ENCODE measurements at regions not wholly inside any gene's neighbourhood (a gene's known extent, or its start where the extent isn't known, plus 50 kb on each side); places are given as distances from the start of the nearest gene placed in this dataset.

DNA sequence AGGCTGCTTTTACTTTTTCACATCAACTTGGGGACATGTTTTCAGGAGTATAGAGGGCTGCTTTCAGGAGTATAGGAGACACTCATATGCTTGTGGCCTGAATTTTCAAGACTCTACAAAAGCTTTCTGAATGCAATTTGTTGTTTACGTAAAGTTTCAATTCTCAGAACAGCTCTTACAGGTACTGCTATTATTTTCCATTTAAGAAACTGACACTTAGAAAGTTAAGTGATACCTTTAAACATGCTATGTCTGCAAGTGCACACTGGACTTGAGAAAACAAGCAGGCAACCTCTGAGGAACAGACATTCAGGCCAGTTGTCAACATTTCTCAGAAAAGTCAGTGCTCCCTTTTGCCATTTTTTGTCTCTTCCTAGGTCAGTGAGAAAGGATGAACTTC is 70.0 kb upstream of the PHYHIPL start:
- CTCF ChIA-PET, result interaction anchor here (1.9 kb wide), 1 partner anchor 13 kb away, joined by 4 read pairs; no protein-coding TSS in a partner anchor

DNA sequence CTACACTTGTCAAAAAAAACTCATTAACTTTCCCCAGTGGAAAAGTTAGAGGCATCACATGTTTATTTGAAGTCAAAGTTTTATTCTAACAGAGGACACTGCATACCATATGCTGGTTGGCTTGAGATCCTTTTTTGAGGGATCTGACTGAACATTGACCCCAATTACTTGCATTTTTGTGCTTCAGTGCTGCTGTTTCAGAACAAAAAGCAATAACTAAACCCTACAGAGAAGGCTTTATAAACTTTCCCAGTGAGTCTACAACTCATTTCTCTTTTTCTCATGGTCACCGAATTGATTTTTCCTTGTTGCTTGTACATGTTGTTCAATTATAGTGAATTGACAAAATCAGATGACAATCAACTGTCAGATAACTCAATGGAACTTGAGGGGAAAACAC is 69.3 kb upstream of the PHYHIPL start:
- Histone ChIP-seq H3K79me2 (ENCODE audit: insufficient read depth) (no peaks in the 10 kb centered on the region), H3K4me2 (no peak overlapping the region), H2AFZ (ENCODE audit: low read depth) (no peak overlapping the region), H3K9me3 (no peaks in the 10 kb centered on the region), H3K9ac (no peak overlapping the region), H3K4me1 (ENCODE audit: control insufficient read depth in 1 of 2, insufficient read depth in 2 of 2, low read depth in 1 of 2, low read length in 1 of 2) (peaks cover 0 to 6% of the 10 kb centered on the region in 2 experiments; a peak in 1 of 4 replicates), H3K36me3 (replicated peaks in 1 of 2; ENCODE audit: control insufficient read depth in 1 of 2, insufficient read depth in 2 of 2, low read length in 1 of 2) (no peaks in the 10 kb centered on the region), H3K9me2 (no peaks in the 10 kb centered on the region), H3K4me3 (ENCODE audit: low read depth in 2 of 2, low read length in 1 of 2) (no peak overlapping the region), H3K27me3 (ENCODE audit: insufficient read depth) (no peaks in the 10 kb centered on the region), H3K27ac (ENCODE audit: low read depth in 2 of 2, low read length in 1 of 2) (no peak overlapping the region), H3F3A (replicated peaks; ENCODE audit: insufficient read depth) (no peaks in the 10 kb centered on the region), H4K20me1 (ENCODE audit: insufficient read depth) (no peaks in the 10 kb centered on the region)
- no peak for TF ChIP-seq MXI1 (IDR thresholded peaks at IDR 0.05; ENCODE audit: low read depth, low read length)
- CTCF ChIA-PET, result interaction anchor here (1.0 kb wide), 1 partner anchor 147 kb away, joined by 3 read pairs; no protein-coding TSS in a partner anchor
- 77% methylated on average over 1 of the region's 1 CpG for WGBS (ENCODE audit: low lambda C conversion rate)
- POLR2A ChIA-PET, result no interaction called here
- no peak for DNase-seq

More for the DNA sequence above, 70.0 kb upstream of the PHYHIPL start:
- Histone ChIP-seq H3K27me3 (ENCODE audit: insufficient read depth) (no peaks in the 10 kb centered on the region), H3K9me3 (no peaks in the 10 kb centered on the region), H2AFZ (ENCODE audit: low read depth) (no peak overlapping the region), H3K4me3 (ENCODE audit: low read depth in 2 of 2, low read length in 1 of 2) (no peak overlapping the region), H3K4me2 (no peak overlapping the region), H3K9me2 (no peaks in the 10 kb centered on the region), H3K36me3 (replicated peaks in 1 of 2; ENCODE audit: control insufficient read depth in 1 of 2, insufficient read depth in 2 of 2, low read length in 1 of 2) (no peaks in the 10 kb centered on the region), H3F3A (replicated peaks; ENCODE audit: insufficient read depth) (no peaks in the 10 kb centered on the region), H3K4me1 (ENCODE audit: control insufficient read depth in 1 of 2, insufficient read depth in 2 of 2, low read depth in 1 of 2, low read length in 1 of 2) (peaks cover 0 to 6% of the 10 kb centered on the region in 2 experiments; a peak in 1 of 4 replicates), H3K27ac (ENCODE audit: low read depth in 2 of 2, low read length in 1 of 2) (no peak overlapping the region), H3K79me2 (ENCODE audit: insufficient read depth) (no peaks in the 10 kb centered on the region), H3K9ac (no peak overlapping the region), H4K20me1 (ENCODE audit: insufficient read depth) (no peaks in the 10 kb centered on the region)
- TF ChIP-seq GATA2 (CRISPR knock-in tag; IDR thresholded peaks at IDR 0.05) (no peak), EZH2phosphoT487 (IDR thresholded peaks at IDR 0.05; ENCODE audit: borderline replicate concordance, low read depth) (no peak), RAD21 (IDR thresholded peaks at IDR 0.05; ENCODE audit: low read length) (no peak)
- TF ChIP-seq, protein P1, sequence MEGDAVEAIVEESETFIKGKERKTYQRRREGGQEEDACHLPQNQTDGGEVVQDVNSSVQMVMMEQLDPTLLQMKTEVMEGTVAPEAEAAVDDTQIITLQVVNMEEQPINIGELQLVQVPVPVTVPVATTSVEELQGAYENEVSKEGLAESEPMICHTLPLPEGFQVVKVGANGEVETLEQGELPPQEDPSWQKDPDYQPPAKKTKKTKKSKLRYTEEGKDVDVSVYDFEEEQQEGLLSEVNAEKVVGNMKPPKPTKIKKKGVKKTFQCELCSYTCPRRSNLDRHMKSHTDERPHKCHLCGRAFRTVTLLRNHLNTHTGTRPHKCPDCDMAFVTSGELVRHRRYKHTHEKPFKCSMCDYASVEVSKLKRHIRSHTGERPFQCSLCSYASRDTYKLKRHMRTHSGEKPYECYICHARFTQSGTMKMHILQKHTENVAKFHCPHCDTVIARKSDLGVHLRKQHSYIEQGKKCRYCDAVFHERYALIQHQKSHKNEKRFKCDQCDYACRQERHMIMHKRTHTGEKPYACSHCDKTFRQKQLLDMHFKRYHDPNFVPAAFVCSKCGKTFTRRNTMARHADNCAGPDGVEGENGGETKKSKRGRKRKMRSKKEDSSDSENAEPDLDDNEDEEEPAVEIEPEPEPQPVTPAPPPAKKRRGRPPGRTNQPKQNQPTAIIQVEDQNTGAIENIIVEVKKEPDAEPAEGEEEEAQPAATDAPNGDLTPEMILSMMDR (IDR thresholded peaks at IDR 0.05), result no peak
- POLR2A ChIA-PET, result no interaction called here
- WGBS (ENCODE audit: low lambda C conversion rate), result 100% methylated on average over 1 of the region's 1 CpG
- DNase-seq, result no peak

DNA sequence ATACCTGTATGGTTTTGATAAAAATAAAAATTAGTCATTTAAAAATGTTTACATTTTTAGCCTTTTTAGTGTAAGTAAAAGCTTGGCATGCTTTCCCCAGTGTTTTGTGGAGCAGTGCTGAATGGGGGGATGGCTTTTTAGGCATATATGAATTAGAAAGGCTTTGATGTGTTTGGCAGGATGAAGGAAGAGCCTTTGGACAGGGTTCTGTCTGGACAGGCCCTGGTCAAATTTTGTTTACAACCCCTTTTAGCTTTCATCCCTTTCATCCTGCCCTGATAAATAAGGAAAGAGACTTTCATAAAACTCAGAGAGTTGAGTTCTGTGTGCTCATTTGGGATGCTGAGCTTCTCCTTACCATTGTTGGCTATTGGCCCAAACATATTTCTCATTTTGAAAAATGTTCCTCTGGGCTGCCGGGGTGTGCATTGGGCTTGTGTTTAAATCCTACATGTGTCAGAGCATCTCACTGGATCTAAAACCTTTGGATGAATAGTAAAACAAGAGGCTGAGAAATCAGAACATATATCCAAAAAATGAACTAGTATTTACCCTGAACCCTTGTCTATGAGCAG is 68.1 kb upstream of the PHYHIPL start:
- Histone ChIP-seq H3K9me3 (peaks cover 4% of the 10 kb centered on the region; the same call in 1 of the 2 replicates), H3K36me3 (replicated peaks in 1 of 2; ENCODE audit: control insufficient read depth in 1 of 2, insufficient read depth in 2 of 2, low read length in 1 of 2) (no peaks in the 10 kb centered on the region), H3K4me1 (ENCODE audit: control insufficient read depth in 1 of 2, insufficient read depth in 2 of 2, low read depth in 1 of 2, low read length in 1 of 2) (peaks cover 0 to 6% of the 10 kb centered on the region in 2 experiments; a peak in 1 of 4 replicates), H3K27me3 (ENCODE audit: insufficient read depth) (no peaks in the 10 kb centered on the region), H3F3A (replicated peaks; ENCODE audit: insufficient read depth) (no peaks in the 10 kb centered on the region), H3K27ac (ENCODE audit: low read depth in 2 of 2, low read length in 1 of 2) (no peak overlapping the region), H3K4me2 (no peak overlapping the region), H3K9me2 (no peaks in the 10 kb centered on the region), H2AFZ (ENCODE audit: low read depth) (no peak overlapping the region), H4K20me1 (ENCODE audit: insufficient read depth) (no peaks in the 10 kb centered on the region), H3K79me2 (ENCODE audit: insufficient read depth) (no peaks in the 10 kb centered on the region), H3K4me3 (ENCODE audit: low read depth in 2 of 2, low read length in 1 of 2) (no peak overlapping the region), H3K9ac (no peak overlapping the region)
- CTCF ChIA-PET, result interaction anchor here (0.6 to 1.0 kb wide), 2 partner anchors 68 to 149 kb away, joined by 3 read pairs; partner anchors contain the start of gene PHYHIPL
- 94% methylated on average over 1 of the region's 1 CpG for WGBS (ENCODE audit: low lambda C conversion rate)
- POLR2A ChIA-PET, result no interaction called here
- DNase-seq, result no peak
- TF ChIP-seq CHD2 (IDR thresholded peaks at IDR 0.05; ENCODE audit: low read length, partially characterized antibody) (no peak), SIN3A (IDR thresholded peaks at IDR 0.05; ENCODE audit: borderline replicate concordance, low read depth, low read length) (no peak), FOXJ3 (CRISPR knock-in tag; IDR thresholded peaks at IDR 0.05) (no peak), RXRA (IDR thresholded peaks at IDR 0.05; ENCODE audit: borderline replicate concordance, low read depth) (no peak), NFIC (IDR thresholded peaks at IDR 0.05; ENCODE audit: borderline replicate concordance) (no peak), TEAD4 (IDR thresholded peaks at IDR 0.05; ENCODE audit: borderline replicate concordance, insufficient read depth) (no peak)
- TF ChIP-seq, protein P1 (IDR thresholded peaks at IDR 0.05), result no peak
- TF ChIP-seq, protein P2, sequence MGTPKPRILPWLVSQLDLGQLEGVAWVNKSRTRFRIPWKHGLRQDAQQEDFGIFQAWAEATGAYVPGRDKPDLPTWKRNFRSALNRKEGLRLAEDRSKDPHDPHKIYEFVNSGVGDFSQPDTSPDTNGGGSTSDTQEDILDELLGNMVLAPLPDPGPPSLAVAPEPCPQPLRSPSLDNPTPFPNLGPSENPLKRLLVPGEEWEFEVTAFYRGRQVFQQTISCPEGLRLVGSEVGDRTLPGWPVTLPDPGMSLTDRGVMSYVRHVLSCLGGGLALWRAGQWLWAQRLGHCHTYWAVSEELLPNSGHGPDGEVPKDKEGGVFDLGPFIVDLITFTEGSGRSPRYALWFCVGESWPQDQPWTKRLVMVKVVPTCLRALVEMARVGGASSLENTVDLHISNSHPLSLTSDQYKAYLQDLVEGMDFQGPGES (IDR thresholded peaks at IDR 0.05; ENCODE audit: low read depth, low read length), result no peak
- TF ChIP-seq, protein P3, sequence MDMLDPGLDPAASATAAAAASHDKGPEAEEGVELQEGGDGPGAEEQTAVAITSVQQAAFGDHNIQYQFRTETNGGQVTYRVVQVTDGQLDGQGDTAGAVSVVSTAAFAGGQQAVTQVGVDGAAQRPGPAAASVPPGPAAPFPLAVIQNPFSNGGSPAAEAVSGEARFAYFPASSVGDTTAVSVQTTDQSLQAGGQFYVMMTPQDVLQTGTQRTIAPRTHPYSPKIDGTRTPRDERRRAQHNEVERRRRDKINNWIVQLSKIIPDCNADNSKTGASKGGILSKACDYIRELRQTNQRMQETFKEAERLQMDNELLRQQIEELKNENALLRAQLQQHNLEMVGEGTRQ (IDR thresholded peaks at IDR 0.05; ENCODE audit: borderline replicate concordance, low read depth, low read length), result no peak
